ENCODE measurements at regions not wholly inside any gene's neighbourhood (a gene's known extent, or its start where the extent isn't known, plus 50 kb on each side); places are given as distances from the start of the nearest gene placed in this dataset.

DNA sequence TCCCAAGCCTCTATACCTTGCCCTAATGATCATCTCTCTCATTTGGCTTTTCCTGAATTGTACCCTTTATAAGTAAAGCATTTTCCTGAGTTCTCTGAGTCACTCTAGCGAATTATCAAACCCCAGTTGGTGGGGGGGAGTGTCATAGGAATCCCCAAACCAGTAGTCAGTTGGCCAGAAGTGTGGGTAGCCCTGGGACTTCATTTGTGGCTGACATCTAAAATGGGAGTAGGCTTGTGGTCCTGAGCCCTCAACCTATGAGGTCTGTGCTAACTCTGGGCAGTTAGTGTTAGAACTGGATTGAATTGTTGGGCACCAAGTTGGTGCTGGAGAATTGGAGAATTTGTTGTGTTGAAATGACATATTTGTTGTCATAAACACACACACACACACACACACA, 91.3 kb downstream of the BBS10 start:
- no peak for DNase-seq

DNA sequence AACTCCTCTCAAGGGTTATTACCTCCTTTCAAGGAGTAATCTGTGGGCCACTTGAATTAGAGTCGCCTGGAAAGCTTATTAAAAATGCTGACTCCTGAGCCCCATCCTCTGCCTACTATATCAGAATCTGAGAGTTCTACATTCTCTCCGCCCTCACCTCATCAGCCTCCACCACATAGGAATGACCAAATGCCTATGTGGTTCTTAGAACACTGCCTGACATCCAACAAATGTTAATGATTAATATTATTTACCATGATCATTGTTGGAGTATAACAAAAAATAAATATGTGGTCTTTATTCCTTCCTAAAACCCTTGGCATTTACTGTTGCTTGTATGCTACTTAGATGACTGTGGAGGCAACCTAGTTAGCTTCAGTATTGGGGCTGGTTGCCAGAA, 91.9 kb downstream of the BBS10 start:
- DNase-seq, result no peak

DNA sequence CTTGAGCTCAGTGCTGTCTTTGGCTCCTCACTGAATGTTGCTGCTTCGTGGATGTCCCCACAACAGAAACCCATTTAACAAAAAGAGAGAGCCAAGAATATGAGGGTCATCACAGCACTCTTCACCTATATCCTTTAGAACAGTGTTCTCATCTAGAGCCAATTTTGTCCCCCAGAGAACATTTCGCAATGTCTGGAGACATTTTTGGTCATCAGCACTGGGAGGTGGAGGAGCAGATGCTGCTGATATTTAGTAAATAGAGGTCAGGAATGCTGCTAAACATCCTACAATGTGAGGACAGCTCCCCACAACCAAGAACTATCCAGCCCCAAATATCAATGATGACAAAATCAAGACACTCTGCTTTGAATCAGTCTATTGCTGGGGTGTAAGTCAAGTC, 92.5 kb downstream of the BBS10 start:
- DNase-seq, result no peak

DNA sequence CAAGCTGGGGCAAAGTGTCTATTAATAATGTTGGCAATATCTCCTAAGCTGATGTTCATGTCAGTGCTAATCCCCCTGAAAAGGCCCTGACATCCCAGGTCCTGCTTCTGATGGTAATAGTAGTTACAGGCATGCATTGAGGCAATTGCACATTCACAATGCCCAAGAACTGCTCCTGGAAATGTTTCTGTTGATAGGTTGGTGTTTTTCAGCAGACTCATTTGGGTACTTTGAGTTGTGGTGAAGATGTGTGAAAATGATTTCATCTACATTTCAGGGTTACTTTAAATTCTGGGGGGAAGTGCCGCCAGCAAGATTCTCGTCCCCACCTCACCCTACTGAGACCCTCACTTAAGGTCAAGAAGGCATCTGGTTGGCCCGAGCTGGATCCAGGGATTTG, 92.9 kb downstream of the BBS10 start:
- DNase-seq, result no peak

DNA sequence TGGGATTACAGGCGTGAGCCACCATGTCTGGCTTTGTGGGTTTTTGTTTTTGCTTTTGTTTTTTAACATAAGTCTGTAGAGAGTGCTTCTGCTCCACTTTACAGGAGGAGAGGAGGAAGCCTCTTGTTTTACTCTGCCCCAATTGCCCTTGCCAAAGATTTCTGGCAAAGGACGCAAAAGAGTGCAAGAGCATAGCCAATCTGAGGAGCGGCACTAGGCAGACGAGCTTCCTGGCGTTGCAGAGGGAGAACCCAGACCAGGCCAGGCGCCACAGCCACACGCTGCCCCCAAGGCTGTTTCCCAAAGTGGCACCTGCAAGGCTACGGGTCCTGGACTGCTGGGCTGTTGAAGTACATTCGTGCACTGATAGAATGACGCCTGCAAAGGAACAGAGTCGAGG, 96.2 kb downstream of the BBS10 start:
- no peak for DNase-seq

DNA sequence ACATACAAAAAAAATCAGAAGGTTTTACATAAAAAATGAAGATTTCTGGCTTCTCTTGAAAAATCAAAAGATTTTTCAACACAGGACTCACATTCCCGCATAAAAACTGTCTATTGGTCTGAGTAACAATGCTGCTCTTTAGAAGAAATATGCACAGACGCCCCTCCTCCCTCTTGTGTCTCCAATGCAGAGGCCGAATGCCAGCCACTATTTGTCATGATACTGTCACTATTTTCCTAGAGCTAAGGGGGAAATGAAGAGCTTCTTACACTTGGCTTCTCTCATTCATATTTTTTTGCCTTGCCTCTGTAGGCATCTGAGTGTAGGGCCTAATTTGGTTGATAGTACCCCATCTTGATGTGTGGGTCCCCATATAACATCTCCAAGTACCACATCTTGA, 98.0 kb downstream of the BBS10 start:
- DNase-seq, result no peak

DNA sequence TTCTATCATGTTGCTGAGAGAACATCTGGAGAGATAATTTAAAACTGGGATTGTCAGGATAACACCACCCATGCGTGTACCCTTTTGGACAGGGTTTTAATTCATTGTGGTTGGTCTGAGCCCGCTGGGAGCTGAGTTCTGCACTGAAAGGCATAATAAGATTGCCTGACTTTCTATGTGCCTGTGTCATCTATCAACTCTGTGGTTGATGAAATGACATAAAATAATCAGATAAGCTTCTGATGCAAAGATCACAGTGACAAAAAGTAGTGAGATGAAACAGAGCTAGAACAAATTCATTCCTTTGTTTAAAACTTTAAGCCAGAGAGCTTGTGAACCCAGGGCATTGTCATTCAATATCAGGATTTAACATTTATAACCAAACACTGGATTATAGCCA, 98.7 kb downstream of the BBS10 start:
- DNase-seq, result no peak

DNA sequence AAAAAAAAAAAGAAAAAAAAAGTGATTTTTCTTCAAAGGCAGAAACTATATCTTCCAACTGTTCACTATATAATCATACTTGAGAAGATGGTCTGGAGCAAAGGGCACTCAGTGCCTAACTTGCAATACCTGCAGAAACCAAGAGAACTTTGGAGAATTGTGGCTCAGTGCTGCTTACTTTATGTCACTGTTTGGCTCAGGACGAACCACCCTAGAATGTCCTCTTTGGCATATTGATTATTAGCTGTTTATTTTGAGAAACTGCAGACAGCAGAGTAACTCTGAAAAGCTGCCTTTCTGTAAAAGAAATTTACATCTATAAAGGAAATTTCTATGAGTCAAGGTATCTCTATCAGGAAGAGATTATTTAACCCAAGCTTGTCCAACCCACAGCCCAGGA, 100.2 kb downstream of the BBS10 start:
- DNase-seq, result no peak

DNA sequence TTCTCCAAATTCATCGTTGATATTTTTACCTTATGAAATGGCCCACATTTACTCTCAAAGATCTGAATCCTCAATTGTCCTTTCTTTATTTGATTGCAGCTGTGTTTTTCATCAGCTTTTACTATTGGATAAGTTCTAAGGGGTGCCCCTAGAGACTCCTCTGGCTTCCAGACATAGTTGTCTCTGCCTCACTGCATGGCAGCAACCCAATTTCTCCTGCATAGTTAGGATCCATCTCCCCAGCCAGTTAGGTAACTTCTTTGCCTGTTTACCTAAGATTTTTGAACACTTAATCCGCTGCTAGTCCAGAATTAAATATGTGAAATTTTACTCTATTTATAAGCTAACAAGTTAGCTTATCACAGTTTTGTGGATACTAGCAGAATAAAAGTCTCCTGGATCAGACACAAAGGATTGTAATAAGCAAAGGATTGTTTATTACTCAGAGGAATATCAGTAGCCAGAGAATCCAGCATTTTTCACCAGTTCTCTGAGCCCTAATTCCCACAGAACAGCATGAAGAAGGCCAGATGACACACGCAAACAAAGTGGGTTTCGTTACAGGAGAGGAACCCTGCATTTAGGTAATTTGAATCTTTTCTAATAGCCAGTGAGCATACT, 101.1 kb downstream of the BBS10 start:
- DNase-seq, result no peak

DNA sequence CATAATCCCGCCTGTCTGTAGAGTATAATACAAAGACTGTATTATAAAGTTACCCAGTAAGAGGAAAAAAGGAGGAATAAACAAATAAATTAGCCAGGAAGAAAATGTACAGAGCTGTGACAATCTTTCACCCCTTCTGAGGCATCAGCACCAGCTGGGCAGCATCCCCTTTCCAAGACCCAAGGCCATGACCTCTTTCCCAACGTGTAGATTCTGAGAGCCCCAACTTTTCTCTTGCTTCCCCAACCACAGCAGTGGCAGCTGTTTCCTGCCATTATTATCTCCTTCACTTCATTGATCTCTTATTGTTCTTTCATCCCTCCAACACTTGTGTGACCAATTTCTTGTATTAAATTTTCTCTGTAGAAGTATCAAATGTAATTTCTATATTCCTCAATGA, 101.6 kb downstream of the BBS10 start:
- no peak for DNase-seq

DNA sequence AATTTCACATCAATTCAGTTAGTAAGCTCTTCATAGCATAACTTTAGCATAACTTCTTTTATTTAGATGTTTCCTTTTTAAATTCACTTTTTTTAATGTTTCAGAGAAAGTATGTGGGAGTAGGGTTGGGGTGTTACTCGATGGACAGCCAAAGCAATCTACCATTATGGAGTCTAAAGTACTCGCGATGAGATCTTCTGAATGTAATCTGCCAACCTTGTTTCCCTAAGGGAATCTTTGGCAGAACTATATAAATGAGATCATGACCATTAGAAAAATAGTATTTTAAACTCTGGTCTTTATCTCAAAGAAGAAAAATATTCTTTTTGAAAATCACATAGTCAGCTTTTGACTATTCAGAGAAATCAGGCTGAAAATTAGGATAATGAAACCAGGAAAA, 103.9 kb downstream of the BBS10 start:
- no peak for DNase-seq

DNA sequence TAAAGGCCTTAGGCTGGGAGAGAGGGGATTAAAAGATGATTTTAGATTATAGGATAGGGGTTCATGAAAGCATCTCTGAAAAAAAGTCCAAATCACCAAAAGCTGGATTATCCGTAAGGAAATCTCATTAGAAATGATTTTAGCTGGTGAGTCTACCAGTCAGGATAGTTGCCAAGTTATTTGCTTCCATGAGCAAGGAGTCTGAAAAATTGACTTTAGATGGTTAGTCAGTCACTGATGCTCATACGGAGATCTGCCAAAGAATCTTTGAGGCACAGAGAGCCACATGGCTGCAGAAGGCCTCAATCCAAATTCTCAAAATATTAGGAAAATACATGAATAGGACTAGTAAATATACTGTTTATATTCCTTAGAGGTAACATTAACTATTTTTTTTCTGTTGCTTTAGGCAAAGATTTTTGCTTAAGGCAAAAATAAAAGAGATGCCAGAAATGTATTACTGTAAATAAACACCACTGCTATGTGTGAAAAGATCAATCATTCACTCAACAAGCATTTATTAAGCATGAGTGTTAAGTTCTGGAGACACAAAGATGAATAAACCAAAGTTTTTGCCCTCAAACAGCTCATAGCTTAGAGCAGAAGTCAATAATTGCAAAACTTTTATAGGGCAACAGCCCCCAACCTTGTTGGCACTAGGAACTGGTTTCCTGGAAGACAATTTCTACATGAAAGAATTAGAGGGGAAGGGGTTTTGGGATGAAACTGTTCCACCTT, 105.2 kb downstream of the BBS10 start:
- DNase-seq, result no peak

DNA sequence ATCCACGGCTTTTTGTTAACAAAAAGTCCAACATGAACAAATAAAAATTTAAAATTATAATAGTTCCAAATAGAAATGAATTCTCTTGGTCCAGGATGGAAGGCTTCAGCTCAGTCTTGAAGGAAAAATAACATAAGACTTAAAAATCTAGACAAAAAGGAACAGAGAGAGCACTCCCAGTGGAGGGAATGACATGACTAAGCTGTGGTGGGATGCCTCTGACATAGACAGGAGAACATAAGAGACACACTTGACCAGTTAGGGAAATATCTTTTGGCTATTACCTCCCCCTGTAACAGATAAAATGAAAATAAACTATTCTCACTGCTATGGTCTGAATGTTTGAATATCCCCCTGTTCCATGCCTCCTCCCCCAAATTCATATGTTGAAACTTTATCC, 106.8 kb downstream of the BBS10 start:
- DNase-seq, result no peak

DNA sequence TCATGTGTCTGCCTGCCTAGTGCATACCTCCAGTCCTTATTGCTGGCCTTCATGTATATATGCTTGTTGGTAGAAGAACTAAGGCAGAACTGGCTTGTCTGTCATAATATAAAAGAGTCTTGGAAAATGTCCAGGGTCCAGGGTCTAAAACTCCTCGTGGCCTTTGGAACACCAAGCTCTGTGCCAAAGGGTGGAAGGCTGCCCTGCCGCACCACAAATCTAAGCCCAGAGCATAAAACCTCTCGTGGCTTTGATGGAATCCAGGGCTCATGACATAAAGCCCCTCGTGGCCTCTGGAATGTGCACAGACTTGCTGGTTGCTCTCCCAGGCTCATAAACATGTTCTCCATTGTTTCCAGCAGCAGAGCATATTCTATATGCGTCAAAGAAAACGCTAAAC, 107.9 kb downstream of the BBS10 start:
- no peak for DNase-seq

DNA sequence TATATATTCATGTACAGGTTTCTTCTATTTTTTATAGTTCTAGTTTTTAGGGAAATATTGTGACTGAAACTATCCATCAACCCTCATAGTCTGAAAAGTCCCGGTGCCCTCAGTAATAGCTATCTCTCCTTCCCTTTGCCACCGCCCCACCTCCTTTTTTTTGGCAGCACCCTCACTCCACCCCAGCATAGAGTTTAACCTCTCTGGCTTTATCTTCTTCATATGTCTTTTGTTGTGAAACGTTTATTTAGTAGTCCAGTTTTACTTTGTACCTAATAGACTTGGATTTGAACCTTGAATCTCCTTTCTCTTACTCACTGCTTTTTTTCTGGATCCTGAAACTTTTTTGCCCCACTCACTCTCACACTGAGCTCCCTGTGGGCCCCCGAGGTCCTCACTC, 109.5 kb downstream of the BBS10 start:
- DNase-seq, result no peak

DNA sequence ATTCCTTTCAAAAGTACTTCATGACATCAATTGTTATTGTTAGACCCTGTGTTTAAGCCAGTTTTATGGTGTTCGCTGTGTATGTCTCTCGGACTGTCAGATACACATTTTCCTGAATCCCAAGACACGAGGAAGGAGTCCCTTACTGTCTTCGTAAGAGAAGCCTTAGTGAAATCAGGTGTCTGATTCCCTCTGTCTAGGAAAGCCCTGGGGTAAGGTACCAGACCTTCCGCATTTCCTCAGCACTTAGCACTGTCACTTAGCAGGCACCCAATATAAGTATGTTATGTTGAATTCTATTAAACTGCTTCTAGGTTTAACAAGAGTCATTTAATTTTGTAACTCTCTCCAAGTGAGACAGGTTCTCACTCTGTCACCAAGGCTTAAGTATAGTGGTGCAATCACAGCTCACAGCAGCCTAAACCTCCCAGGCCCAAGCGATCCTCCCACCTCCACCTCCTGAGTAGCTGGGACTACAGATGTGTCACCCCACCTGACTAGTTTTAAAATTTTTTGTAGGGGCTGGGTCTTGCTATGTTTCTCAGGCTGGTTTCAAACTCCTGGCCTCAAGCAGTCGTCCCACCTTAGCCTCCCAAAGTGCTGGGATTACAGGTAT, 111.0 kb downstream of the BBS10 start:
- DNase-seq, result no peak

DNA sequence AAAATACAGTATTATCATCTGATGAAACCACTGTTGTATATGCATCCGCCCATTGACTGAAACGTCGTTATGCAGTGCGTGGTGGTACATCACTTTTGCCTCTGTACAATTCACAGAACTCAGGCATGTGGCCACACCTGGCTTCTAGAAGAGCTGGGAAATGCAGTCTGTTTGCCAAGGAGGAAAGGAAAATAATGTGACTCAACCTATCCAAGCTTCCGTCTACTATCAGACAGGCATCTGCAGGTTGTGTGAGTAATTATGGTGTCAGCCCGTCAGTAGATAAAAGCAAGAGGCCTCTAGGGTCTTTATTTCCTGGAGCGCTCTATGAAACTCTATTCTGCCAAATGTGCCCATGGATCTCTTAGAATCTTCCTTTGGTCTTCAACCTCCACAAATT, 111.6 kb downstream of the BBS10 start:
- no peak for DNase-seq

DNA sequence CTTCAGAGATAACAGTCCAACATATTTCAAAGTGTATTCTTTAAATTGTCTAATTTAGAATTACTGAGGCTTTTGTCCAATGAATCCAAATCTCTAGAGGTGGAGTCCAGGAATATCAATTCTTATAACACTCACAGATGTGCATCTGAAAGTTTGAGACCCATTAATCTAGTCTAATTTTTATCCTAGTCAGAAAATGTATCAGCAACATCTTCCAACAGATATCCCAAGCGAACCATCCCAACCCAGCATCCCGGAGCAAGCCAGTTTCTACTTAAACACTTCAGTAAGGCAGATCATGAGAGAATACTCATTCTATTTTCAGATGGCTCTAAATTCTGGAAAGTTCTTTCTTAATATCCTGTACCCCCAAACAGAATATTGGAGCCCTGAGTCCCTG, 113.5 kb downstream of the BBS10 start:
- no peak for DNase-seq

DNA sequence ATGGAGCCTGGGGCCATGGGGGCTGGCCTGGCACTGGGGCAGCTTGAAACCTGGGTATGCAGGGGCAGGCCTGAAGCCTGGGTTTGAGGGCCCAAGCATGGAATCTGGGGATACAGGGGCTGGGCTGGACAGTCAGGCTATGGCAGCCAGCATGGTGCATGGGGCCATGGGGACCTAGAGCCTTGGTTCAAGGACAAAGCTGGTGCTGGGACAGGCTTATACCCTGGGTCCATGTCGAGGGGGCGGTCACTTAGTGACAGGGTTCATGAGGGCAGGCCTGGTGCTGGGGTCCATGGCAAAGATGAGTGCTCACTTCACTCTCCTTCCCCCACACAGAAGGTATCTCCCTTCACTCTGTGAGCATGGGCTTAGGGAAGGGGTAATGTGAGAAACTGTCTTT, 116.2 kb downstream of the BBS10 start:
- no peak for DNase-seq

DNA sequence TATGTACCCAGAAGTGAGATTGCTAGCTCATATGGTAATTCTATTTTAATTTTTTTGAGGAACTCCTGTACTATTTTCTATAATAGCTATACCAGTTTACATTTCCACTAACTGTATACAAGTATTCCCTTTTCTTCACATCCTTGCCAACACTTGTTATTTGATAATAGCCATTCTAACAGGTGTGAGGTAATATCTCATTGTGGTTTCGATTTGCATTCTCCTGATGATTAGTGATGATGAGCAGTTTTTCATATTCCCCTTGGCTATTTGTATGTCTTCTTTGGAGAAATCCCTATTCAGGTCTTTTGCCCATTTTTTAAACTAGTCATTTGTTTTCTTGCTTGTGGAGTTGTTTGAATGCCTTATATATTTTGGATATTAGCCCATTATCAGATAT, 121.3 kb downstream of the BBS10 start:
- DNase-seq, result no peak

DNA sequence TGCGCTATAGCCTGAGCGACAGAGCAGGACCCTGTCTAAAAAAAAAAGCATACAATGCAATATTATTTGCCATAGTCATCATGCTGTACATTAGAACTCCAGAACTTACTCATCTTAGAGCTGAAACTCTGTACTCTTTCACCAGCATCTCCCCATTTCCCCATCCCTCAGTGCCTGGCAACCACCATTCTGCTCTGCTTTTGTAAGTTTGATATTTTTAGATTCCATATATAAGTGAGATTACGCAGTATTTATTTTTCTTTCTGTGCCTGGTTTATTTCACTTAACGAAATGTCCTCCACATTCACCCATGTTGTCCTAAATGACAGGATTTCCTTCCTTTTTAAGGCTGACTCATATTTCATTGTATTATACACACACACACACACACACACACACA, 121.8 kb downstream of the BBS10 start:
- no peak for DNase-seq

DNA sequence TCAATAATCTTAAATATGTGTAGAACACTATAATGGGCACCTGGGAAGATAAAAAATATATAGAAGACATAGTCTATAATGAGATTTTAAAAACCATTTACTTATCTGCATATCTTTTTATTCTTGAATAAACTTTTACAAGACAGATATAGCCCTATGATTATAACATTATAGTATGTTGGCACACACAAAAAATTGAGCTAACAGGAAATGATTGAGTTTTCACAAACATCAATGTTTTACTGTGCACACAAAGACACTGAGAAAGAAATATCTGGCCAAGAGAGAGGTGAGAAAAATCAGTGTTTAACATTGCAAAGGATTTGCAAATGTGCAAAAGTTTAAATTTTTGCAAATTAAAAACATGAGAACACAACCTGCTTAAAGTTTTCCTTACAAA, 124.3 kb downstream of the BBS10 start:
- no peak for DNase-seq

DNA sequence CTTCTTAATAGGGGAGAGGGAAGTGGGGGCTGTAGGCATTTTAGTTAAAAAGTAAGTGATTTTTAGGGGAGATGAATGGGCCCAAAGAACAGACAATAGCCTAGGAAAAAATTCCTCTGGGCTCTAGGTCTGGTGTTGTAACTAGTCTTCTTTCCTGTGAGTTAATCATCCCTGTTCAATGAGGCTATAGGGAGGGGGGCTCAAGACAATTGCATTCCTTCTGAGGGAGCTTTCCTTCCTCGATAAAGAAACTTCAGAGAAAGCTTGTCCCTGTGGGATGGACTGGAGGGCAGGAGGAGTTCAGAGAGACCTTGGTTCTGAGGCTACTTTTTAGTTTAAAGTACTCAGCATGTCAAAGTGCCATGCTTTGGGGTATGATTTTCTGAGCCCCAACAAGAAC, 127.2 kb downstream of the BBS10 start:
- no peak for DNase-seq

DNA sequence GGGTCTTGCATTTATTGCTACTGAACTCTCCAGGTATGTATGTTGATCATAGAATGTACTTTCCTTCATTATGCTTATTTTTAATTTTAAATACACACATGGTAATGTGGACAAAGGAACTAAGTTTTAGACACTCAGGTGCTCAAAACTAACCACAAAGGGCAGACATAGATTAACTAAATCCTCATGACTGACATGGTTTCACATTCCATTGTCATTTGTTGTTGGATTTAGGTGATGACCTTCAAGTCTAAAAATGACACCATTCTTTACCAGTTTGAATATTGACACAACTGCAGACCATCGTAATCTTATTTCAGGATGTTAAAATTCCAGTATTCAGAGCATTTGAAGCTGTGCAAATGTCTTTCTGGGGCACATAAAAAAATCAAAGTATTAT, 128.4 kb downstream of the BBS10 start:
- no peak for DNase-seq

All from CD4-positive, alpha-beta T cell treated with Interleukin-17A for 1 hour (primary cell).